GM19452 (cell line): ENCODE measurements at regions not wholly inside any gene's neighbourhood (a gene's known extent, or its start where the extent isn't known, plus 50 kb on each side); places are given as distances from the start of the nearest gene placed in this dataset.
"Not testable (repeated sequence)": the region's sequence is repeated elsewhere in the genome, so short reads cannot be mapped to it uniquely, and the experiment has no call there.

Experiments used
- ATAC-seq: cut with Tn5 transposase; IDR thresholded peaks from one replicate; pipeline ENCODE4 v1.9.1; 2021; ENCODE audit not compliant: unreplicated experiment

GRCh38 chr4:159547645-159548308, 444.9 kb downstream of the RAPGEF2 start:
- ATAC-seq: no peak

GRCh38 chr4:159549098-159549518, 446.2 kb downstream of the RAPGEF2 start:
- no peak for ATAC-seq

- ATAC-seq: no peak
Measured at GRCh38 chr4:159551281-159551680, 448.4 kb downstream of the RAPGEF2 start.

GRCh38 chr4:159552979-159553768, 450.3 kb downstream of the RAPGEF2 start:
- no peak for ATAC-seq

- ATAC-seq: no peak
Measured at GRCh38 chr4:159555873-159556272, 453.0 kb downstream of the RAPGEF2 start.

- no peak for ATAC-seq
Measured at GRCh38 chr4:159562366-159562765, 459.5 kb downstream of the RAPGEF2 start.

- no peak for ATAC-seq
Measured at GRCh38 chr4:159563257-159563656, 460.4 kb downstream of the RAPGEF2 start.

- ATAC-seq: no peak
Measured at GRCh38 chr4:159564615-159565014, 461.7 kb downstream of the RAPGEF2 start.

- no peak for ATAC-seq
Measured at GRCh38 chr4:159566786-159567185, 463.9 kb downstream of the RAPGEF2 start.

- no peak for ATAC-seq
Measured at GRCh38 chr4:159577241-159577640, 474.4 kb downstream of the RAPGEF2 start.

- no peak for ATAC-seq
Measured at GRCh38 chr4:159582685-159583084, 479.8 kb downstream of the RAPGEF2 start.

GRCh38 chr4:159592898-159593556, 490.1 kb downstream of the RAPGEF2 start:
- no peak for ATAC-seq

GRCh38 chr4:159593681-159594080, 490.8 kb downstream of the RAPGEF2 start:
- ATAC-seq: no peak

- no peak for ATAC-seq
Measured at GRCh38 chr4:159594576-159594975, 491.7 kb downstream of the RAPGEF2 start.

GRCh38 chr4:159595101-159595500, 492.2 kb downstream of the RAPGEF2 start:
- not testable (repeated sequence) for ATAC-seq

GRCh38 chr4:159598602-159599001, 495.7 kb downstream of the RAPGEF2 start:
- no peak for ATAC-seq

GRCh38 chr4:159600061-159600460, 497.2 kb downstream of the RAPGEF2 start:
- ATAC-seq: no peak

- no peak for ATAC-seq
Measured at GRCh38 chr4:159604781-159605180, 501.9 kb downstream of the RAPGEF2 start.

GRCh38 chr4:159606835-159607234, 504.0 kb downstream of the RAPGEF2 start:
- ATAC-seq: no peak

- ATAC-seq: no peak
Measured at GRCh38 chr4:159607809-159608208, 504.9 kb downstream of the RAPGEF2 start.

GRCh38 chr4:159608436-159608835, 505.6 kb downstream of the RAPGEF2 start:
- no peak for ATAC-seq

GRCh38 chr4:159632031-159632430, 529.2 kb downstream of the RAPGEF2 start:
- no peak for ATAC-seq
